Liver (tissue), 3 donors: ENCODE measurements at regions not wholly inside any gene's neighbourhood (a gene's known extent, or its start where the extent isn't known, plus 50 kb on each side); places are given as distances from the start of the nearest gene placed in this dataset.

Experiments used
- EGR1 ChIP-seq, 2 donors: IDR thresholded peaks; 2 replicates each; pipeline ENCODE4 v1.6.1; 2016 to 2018; ENCODE audit warnings: antibody characterized with exemption in 2 of 2, low read depth in 2 of 2
- FOXA1 ChIP-seq: IDR thresholded peaks from 2 replicates; pipeline ENCODE4 v1.6.1; 2016; ENCODE audit warnings: antibody characterized with exemption
- GABPA ChIP-seq, 2 donors: IDR thresholded peaks in 1 of 2; conservative IDR thresholded peaks in 1 of 2; 2 replicates each; pipeline ENCODE4 v1.6.1; 2016; ENCODE audit warnings: antibody characterized with exemption in 2 of 2, mild to moderate bottlenecking in 1 of 2, moderate library complexity in 1 of 2
- HNF4A ChIP-seq, 2 donors: conservative IDR thresholded peaks; 2 replicates each; pipeline ENCODE4 v1.6.1; 2016; ENCODE audit warnings: antibody characterized with exemption in 2 of 2, mild to moderate bottlenecking in 2 of 2
- JUND ChIP-seq, 2 donors: IDR thresholded peaks; 2 replicates each; pipeline ENCODE4 v1.6.1; 2016; ENCODE audit warnings: antibody characterized with exemption in 2 of 2
- NR2F2 ChIP-seq: IDR thresholded peaks from 2 replicates; pipeline ENCODE4 v1.6.1; 2016; ENCODE audit warnings: antibody characterized with exemption
- RAD21 ChIP-seq, 2 donors: IDR thresholded peaks; 2 replicates each; pipeline ENCODE4 v1.6.1; 2016; ENCODE audit warnings: antibody characterized with exemption in 2 of 2, mild to moderate bottlenecking in 2 of 2
- RXRA ChIP-seq, 2 donors: IDR thresholded peaks; 2 replicates each; pipeline ENCODE4 v1.6.1; 2017 to 2018; ENCODE audit warnings: antibody characterized with exemption in 2 of 2, mild to moderate bottlenecking in 1 of 2
- YY1 ChIP-seq: IDR thresholded peaks from 2 replicates; pipeline ENCODE4 v1.6.1; 2016; ENCODE audit warnings: antibody characterized with exemption, mild to moderate bottlenecking
- TF ChIP-seq, protein P1 (sequence below): fragments of 150-350 bp; IDR thresholded peaks from 2 replicates; pipeline ENCODE4 v1.5.1; 2017; ENCODE audit warnings: improper control_type of control experiment, low read depth, low read length; ENCODE audit not compliant: missing input control
- TF ChIP-seq, protein P2 (sequence below): IDR thresholded peaks from 2 replicates; pipeline ENCODE4 v1.6.1; 2016; ENCODE audit warnings: antibody characterized with exemption, mild to moderate bottlenecking
- TF ChIP-seq, protein P3 (sequence below): IDR thresholded peaks from 2 replicates; pipeline ENCODE4 v1.6.1; 2016; ENCODE audit warnings: antibody characterized with exemption
- TF ChIP-seq, protein P4 (sequence below): IDR thresholded peaks from 2 replicates; pipeline ENCODE4 v1.6.1; 2016; ENCODE audit warnings: antibody characterized with exemption
- donor health status: healthy.
- donor health status: healthy.

DNA sequence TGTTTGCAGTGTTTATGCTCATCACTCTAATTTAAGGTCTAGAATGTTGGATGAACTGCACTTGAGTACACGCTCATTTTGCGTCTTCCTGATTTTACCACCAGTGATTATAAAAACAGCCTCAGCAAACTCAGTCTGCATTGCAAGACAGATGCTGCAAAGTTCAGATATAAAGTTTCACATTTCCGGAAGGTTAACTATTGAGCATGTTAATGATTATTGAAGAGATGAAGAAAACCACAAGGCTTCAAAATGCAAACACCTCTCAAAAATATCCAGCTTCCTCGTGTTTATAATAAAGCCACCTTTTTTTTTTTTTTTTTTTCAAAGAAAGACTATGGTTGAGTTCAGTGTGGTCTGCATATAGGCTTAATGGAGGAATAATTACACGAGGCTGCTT, 92.1 kb upstream of the BMP4 start:
- no peak for TF ChIP-seq GABPA (IDR thresholded peaks at IDR 0.05 in 1 of 2, conservative IDR thresholded peaks at IDR 0.05 in 1 of 2)
- TF ChIP-seq, protein P1, sequence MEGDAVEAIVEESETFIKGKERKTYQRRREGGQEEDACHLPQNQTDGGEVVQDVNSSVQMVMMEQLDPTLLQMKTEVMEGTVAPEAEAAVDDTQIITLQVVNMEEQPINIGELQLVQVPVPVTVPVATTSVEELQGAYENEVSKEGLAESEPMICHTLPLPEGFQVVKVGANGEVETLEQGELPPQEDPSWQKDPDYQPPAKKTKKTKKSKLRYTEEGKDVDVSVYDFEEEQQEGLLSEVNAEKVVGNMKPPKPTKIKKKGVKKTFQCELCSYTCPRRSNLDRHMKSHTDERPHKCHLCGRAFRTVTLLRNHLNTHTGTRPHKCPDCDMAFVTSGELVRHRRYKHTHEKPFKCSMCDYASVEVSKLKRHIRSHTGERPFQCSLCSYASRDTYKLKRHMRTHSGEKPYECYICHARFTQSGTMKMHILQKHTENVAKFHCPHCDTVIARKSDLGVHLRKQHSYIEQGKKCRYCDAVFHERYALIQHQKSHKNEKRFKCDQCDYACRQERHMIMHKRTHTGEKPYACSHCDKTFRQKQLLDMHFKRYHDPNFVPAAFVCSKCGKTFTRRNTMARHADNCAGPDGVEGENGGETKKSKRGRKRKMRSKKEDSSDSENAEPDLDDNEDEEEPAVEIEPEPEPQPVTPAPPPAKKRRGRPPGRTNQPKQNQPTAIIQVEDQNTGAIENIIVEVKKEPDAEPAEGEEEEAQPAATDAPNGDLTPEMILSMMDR = no peak
- TF ChIP-seq, protein P2, sequence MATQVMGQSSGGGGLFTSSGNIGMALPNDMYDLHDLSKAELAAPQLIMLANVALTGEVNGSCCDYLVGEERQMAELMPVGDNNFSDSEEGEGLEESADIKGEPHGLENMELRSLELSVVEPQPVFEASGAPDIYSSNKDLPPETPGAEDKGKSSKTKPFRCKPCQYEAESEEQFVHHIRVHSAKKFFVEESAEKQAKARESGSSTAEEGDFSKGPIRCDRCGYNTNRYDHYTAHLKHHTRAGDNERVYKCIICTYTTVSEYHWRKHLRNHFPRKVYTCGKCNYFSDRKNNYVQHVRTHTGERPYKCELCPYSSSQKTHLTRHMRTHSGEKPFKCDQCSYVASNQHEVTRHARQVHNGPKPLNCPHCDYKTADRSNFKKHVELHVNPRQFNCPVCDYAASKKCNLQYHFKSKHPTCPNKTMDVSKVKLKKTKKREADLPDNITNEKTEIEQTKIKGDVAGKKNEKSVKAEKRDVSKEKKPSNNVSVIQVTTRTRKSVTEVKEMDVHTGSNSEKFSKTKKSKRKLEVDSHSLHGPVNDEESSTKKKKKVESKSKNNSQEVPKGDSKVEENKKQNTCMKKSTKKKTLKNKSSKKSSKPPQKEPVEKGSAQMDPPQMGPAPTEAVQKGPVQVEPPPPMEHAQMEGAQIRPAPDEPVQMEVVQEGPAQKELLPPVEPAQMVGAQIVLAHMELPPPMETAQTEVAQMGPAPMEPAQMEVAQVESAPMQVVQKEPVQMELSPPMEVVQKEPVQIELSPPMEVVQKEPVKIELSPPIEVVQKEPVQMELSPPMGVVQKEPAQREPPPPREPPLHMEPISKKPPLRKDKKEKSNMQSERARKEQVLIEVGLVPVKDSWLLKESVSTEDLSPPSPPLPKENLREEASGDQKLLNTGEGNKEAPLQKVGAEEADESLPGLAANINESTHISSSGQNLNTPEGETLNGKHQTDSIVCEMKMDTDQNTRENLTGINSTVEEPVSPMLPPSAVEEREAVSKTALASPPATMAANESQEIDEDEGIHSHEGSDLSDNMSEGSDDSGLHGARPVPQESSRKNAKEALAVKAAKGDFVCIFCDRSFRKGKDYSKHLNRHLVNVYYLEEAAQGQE = no peak
- no peak for TF ChIP-seq RAD21 (IDR thresholded peaks at IDR 0.05)
- TF ChIP-seq JUND (IDR thresholded peaks at IDR 0.05) = no peak
- TF ChIP-seq RXRA (IDR thresholded peaks at IDR 0.05) = no peak
- TF ChIP-seq, protein P3, sequence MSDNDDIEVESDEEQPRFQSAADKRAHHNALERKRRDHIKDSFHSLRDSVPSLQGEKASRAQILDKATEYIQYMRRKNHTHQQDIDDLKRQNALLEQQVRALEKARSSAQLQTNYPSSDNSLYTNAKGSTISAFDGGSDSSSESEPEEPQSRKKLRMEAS = no peak
- TF ChIP-seq FOXA1 = no peak
- TF ChIP-seq YY1 = no peak
- no peak for TF ChIP-seq NR2F2
- TF ChIP-seq, protein P4, sequence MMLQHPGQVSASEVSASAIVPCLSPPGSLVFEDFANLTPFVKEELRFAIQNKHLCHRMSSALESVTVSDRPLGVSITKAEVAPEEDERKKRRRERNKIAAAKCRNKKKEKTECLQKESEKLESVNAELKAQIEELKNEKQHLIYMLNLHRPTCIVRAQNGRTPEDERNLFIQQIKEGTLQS = no peak
- no peak for TF ChIP-seq EGR1 (IDR thresholded peaks at IDR 0.05; ENCODE audit: low read depth in 2 of 2)
- no peak for TF ChIP-seq HNF4A (conservative IDR thresholded peaks at IDR 0.05)
